GM23338 (cell line): ENCODE measurements at regions not wholly inside any gene's neighbourhood (a gene's known extent, or its start where the extent isn't known, plus 50 kb on each side); places are given as distances from the start of the nearest gene placed in this dataset.

Experiments used
- CREB1 ChIP-seq: fragments of 250-450 bp; sonication (Bioruptor Pico); IDR thresholded peaks from 2 replicates; pipeline ENCODE4 v1.5.0; 2020; ENCODE audit warnings: low read depth, mild to moderate bottlenecking, moderate library complexity
- CTCF ChIP-seq, 2 experiments: fragments of 200-600 bp in 1 of 2; sonication (generic) in 1 of 2; conservative IDR thresholded peaks; 2 replicates each; pipeline versions ENCODE4 v1.5.1 to v1.6.1; 2016 to 2017; ENCODE audit warnings: antibody characterized with exemption in 2 of 2, low read depth in 2 of 2, mild to moderate bottlenecking in 2 of 2, moderate library complexity in 1 of 2
- EZH2 ChIP-seq: fragments of 200-600 bp; sonication (generic); IDR thresholded peaks from one replicate; pipeline ENCODE4 v1.8.0; 2017; ENCODE audit warnings: antibody characterized with exemption, mild to moderate bottlenecking, low read depth; ENCODE audit not compliant: unreplicated experiment
- EZH2phosphoT487 ChIP-seq: fragments of 200-600 bp; sonication (generic); IDR thresholded peaks from one replicate; pipeline ENCODE4 v1.8.1; 2018; ENCODE audit warnings: antibody characterized with exemption; ENCODE audit not compliant: unreplicated experiment
- JUNB ChIP-seq: IDR thresholded peaks from one replicate; pipeline ENCODE4 v1.6.1; 2016; ENCODE audit warnings: antibody characterized with exemption; ENCODE audit not compliant: unreplicated experiment
- NANOG ChIP-seq: IDR thresholded peaks from 2 replicates; pipeline ENCODE4 v1.6.1; 2016; ENCODE audit warnings: antibody characterized with exemption, borderline replicate concordance
- POLR2AphosphoS5 ChIP-seq: IDR thresholded peaks from 2 replicates; pipeline ENCODE4 v1.6.1; 2016; ENCODE audit warnings: antibody characterized with exemption, low read depth
- REST ChIP-seq: IDR thresholded peaks from one replicate; pipeline ENCODE4 v1.6.1; 2018; ENCODE audit warnings: antibody characterized with exemption; ENCODE audit not compliant: unreplicated experiment
- STAT1 ChIP-seq: IDR thresholded peaks from one replicate; pipeline ENCODE4 v1.6.1; 2016; ENCODE audit warnings: antibody characterized with exemption; ENCODE audit not compliant: unreplicated experiment
- ZNF114 ChIP-seq: fragments of 250-450 bp; sonication (Bioruptor Pico); IDR thresholded peaks from 2 replicates; pipeline ENCODE4 v1.5.0; 2020; ENCODE audit warnings: mild to moderate bottlenecking, moderate library complexity
- ZNF331 ChIP-seq: fragments of 250-450 bp; sonication (Bioruptor Pico); IDR thresholded peaks from 2 replicates; pipeline ENCODE4 v1.5.0; 2020; ENCODE audit warnings: low read depth, mild to moderate bottlenecking, moderate library complexity
- TF ChIP-seq, protein P1 (sequence below): IDR thresholded peaks from 2 replicates; pipeline ENCODE4 v1.6.1; 2016; ENCODE audit warnings: antibody characterized with exemption

GRCh38 chr1:222904451-222904850 is 89.6 kb downstream of the DISP1 start:
- no peak for TF ChIP-seq REST
- TF ChIP-seq POLR2AphosphoS5 = no peak
- no peak for TF ChIP-seq JUNB
- TF ChIP-seq CTCF (conservative IDR thresholded peaks at IDR 0.05; ENCODE audit: low read depth in 2 of 2) = no peak
- TF ChIP-seq ZNF331 (CRISPR knock-in tag) = no peak
- no peak for TF ChIP-seq EZH2phosphoT487
- no peak for TF ChIP-seq EZH2
- no peak for TF ChIP-seq STAT1
- TF ChIP-seq, protein P1, sequence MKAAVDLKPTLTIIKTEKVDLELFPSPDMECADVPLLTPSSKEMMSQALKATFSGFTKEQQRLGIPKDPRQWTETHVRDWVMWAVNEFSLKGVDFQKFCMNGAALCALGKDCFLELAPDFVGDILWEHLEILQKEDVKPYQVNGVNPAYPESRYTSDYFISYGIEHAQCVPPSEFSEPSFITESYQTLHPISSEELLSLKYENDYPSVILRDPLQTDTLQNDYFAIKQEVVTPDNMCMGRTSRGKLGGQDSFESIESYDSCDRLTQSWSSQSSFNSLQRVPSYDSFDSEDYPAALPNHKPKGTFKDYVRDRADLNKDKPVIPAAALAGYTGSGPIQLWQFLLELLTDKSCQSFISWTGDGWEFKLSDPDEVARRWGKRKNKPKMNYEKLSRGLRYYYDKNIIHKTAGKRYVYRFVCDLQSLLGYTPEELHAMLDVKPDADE = no peak
- no peak for TF ChIP-seq CREB1
- TF ChIP-seq ZNF114 (CRISPR knock-in tag) = no peak
- TF ChIP-seq NANOG = no peak
